CD4-positive, alpha-beta T cell treated with Interferon gamma for 1 hour (primary cell): ENCODE measurements at regions not wholly inside any gene's neighbourhood (a gene's known extent, or its start where the extent isn't known, plus 50 kb on each side); places are given as distances from the start of the nearest gene placed in this dataset.

Source experiments
- DNase-seq: peaks from one replicate; pipeline ENCODE4 v3.0.0-alpha.2; 2020

GRCh38 chr10:63749915-63750314 lies 228.7 kb downstream of the REEP3 start:
- no peak for DNase-seq

GRCh38 chr10:63751836-63752235 lies 230.6 kb downstream of the REEP3 start:
- no peak for DNase-seq

GRCh38 chr10:63752318-63752717 lies 231.1 kb downstream of the REEP3 start:
- no peak for DNase-seq

GRCh38 chr10:63753808-63754207 lies 232.6 kb downstream of the REEP3 start:
- DNase-seq = no peak

GRCh38 chr10:63755441-63755840 lies 234.2 kb downstream of the REEP3 start:
- no peak for DNase-seq

- DNase-seq = no peak
Measured at GRCh38 chr10:63757067-63757466, 235.9 kb downstream of the REEP3 start.

- DNase-seq = no peak
Measured at GRCh38 chr10:63758080-63758479, 236.9 kb downstream of the REEP3 start.

GRCh38 chr10:63759335-63759734 lies 238.1 kb downstream of the REEP3 start:
- no peak for DNase-seq

GRCh38 chr10:63760034-63760707 lies 239.0 kb downstream of the REEP3 start:
- DNase-seq = no peak

GRCh38 chr10:63760708-63761047 lies 239.5 kb downstream of the REEP3 start:
- DNase-seq = no peak

- DNase-seq = no peak
Measured at GRCh38 chr10:63761243-63761642, 240.0 kb downstream of the REEP3 start.

- no peak for DNase-seq
Measured at GRCh38 chr10:63763744-63764143, 242.5 kb downstream of the REEP3 start.

GRCh38 chr10:63765126-63765525 lies 243.9 kb downstream of the REEP3 start:
- DNase-seq = no peak

GRCh38 chr10:63766745-63767137 lies 245.5 kb downstream of the REEP3 start:
- DNase-seq = no peak

- DNase-seq = no peak
Measured at GRCh38 chr10:63767138-63767801, 246.1 kb downstream of the REEP3 start.

- DNase-seq = no peak
Measured at GRCh38 chr10:63769367-63769766, 248.2 kb downstream of the REEP3 start.

GRCh38 chr10:63770523-63770922 lies 249.3 kb downstream of the REEP3 start:
- DNase-seq = no peak

GRCh38 chr10:63772491-63772890 lies 251.3 kb downstream of the REEP3 start:
- DNase-seq = no peak

GRCh38 chr10:63773106-63773505 lies 251.9 kb downstream of the REEP3 start:
- DNase-seq = no peak

- no peak for DNase-seq
Measured at GRCh38 chr10:63773962-63774361, 252.8 kb downstream of the REEP3 start.

- DNase-seq = no peak
Measured at GRCh38 chr10:63780101-63780500, 258.9 kb downstream of the REEP3 start.

- no peak for DNase-seq
Measured at GRCh38 chr10:63781226-63781625, 260.0 kb downstream of the REEP3 start.

- no peak for DNase-seq
Measured at GRCh38 chr10:63783882-63784281, 262.7 kb downstream of the REEP3 start.

GRCh38 chr10:63788152-63788821 lies 267.1 kb downstream of the REEP3 start:
- no peak for DNase-seq
